ENCODE measurements at regions not wholly inside any gene's neighbourhood (a gene's known extent, or its start where the extent isn't known, plus 50 kb on each side); places are given as distances from the start of the nearest gene placed in this dataset.
A peak's percentile ranks its signal among the peaks of the same experiment; 100 is the strongest.

DNA sequence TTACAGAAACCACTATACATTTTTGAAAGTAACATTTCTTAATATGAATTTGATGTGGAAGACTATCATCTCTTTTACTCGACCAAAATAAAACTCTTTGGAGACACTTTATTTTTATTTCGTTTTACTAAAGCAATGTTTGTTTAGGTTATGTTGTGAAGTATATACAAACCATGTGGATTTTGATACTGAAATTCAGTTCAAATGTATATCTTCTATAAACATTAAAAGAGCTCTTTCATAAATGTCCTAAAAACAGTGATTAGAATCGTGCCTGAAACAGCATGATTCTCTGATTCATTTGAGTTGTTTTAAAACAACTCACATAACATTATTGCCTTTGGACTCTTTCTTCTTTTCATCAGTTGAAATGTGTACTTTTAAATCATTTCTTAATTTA lies 373.7 kb upstream of the GOLIM4 start:
- Histone ChIP-seq H4K20me1 (ENCODE audit: insufficient read depth, low read length) (no peaks in the 10 kb centered on the region), H3K9me2 (replicated peaks; ENCODE audit: insufficient read depth, low read length) (no peaks in the 10 kb centered on the region), H3K9ac (ENCODE audit: low read length) (no peak overlapping the region), H3K4me1 (ENCODE audit: low read length) (no peaks in the 10 kb centered on the region; the same call in 1 of the 2 replicates), H3K4me3 (ENCODE audit: low read length) (no peak overlapping the region), H3K27me3 (replicated peaks; ENCODE audit: insufficient read depth, low read length) (no peaks in the 10 kb centered on the region), H3K4me2 (ENCODE audit: low read depth, low read length) (no peak overlapping the region), H3K36me3 (replicated peaks; ENCODE audit: insufficient read depth, low read length) (no peaks in the 10 kb centered on the region), H3K9me3 (replicated peaks; ENCODE audit: insufficient read depth, low read length) (no peaks in the 10 kb centered on the region), H3K27ac (ENCODE audit: low read length) (no peak overlapping the region), H3K79me2 (ENCODE audit: low read length) (no peaks in the 10 kb centered on the region), H2AFZ (ENCODE audit: low read length) (no peak overlapping the region), H3F3A (ENCODE audit: insufficient read depth, low read length) (no peaks in the 10 kb centered on the region)
- no peak for DNase-seq
- TF ChIP-seq EZH2phosphoT487 (IDR thresholded peaks at IDR 0.05; ENCODE audit: low read length) = no peak
- TF ChIP-seq, protein P1, sequence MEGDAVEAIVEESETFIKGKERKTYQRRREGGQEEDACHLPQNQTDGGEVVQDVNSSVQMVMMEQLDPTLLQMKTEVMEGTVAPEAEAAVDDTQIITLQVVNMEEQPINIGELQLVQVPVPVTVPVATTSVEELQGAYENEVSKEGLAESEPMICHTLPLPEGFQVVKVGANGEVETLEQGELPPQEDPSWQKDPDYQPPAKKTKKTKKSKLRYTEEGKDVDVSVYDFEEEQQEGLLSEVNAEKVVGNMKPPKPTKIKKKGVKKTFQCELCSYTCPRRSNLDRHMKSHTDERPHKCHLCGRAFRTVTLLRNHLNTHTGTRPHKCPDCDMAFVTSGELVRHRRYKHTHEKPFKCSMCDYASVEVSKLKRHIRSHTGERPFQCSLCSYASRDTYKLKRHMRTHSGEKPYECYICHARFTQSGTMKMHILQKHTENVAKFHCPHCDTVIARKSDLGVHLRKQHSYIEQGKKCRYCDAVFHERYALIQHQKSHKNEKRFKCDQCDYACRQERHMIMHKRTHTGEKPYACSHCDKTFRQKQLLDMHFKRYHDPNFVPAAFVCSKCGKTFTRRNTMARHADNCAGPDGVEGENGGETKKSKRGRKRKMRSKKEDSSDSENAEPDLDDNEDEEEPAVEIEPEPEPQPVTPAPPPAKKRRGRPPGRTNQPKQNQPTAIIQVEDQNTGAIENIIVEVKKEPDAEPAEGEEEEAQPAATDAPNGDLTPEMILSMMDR (IDR thresholded peaks at IDR 0.05; ENCODE audit: low read length) = no peak
- TF ChIP-seq EZH2 (optimal IDR thresholded peaks at IDR 0.05; ENCODE audit: low read depth, low read length) = no peak

DNA sequence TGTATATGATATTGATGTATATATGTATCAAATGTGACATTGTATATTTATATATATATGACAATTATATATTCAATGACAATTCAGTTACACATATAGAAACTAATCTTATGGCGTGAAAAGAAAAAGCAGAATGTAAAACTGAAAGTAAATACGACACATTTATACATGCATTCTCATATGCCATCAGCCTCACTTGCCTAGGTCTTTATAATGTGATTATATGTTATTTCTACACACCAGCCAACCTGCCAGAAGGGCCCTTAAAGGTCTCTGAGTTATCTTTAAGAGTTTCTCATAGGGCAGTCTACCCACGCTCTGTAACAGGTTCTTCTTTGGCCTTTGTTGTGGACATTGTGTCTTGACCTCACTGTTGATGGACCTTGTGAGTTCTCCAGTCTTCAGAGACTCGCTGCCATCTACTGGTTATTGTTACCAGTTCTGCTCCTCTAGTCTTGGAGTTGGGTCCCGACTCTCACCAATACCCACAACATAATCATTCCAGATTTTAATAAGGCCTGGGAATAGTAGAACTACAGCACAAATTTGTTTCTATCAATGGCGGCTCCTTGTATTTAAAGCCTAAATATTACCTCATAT lies 371.5 kb upstream of the GOLIM4 start:
- peak overlapping the region; percentile 58 for H3K4me2 ChIP-seq (ENCODE audit: low read depth, low read length)
- H2AFZ ChIP-seq (ENCODE audit: low read length) = peak overlapping the region; percentile 51
- H3K27me3 ChIP-seq (replicated peaks; ENCODE audit: insufficient read depth, low read length) = no peaks in the 10 kb centered on the region
- H3K4me1 ChIP-seq (ENCODE audit: low read length) = no peaks in the 10 kb centered on the region; the same call in 1 of the 2 replicates
- H3K27ac ChIP-seq (ENCODE audit: low read length) = no peak overlapping the region
- no peaks in the 10 kb centered on the region for H4K20me1 ChIP-seq (ENCODE audit: insufficient read depth, low read length)
- H3F3A ChIP-seq (ENCODE audit: insufficient read depth, low read length) = no peaks in the 10 kb centered on the region
- peak overlapping the region; percentile 1; the same call in 1 of the 2 replicates for H3K9ac ChIP-seq (ENCODE audit: low read length)
- H3K9me3 ChIP-seq (replicated peaks; ENCODE audit: insufficient read depth, low read length) = no peaks in the 10 kb centered on the region
- H3K4me3 ChIP-seq (ENCODE audit: low read length) = peak overlapping the region; percentile 47
- H3K36me3 ChIP-seq (replicated peaks; ENCODE audit: insufficient read depth, low read length) = no peaks in the 10 kb centered on the region
- peak; percentile 84 for DNase-seq
- TF ChIP-seq, protein P1 (IDR thresholded peaks at IDR 0.05; ENCODE audit: low read length) = peak; percentile 75
- TF ChIP-seq EZH2phosphoT487 (IDR thresholded peaks at IDR 0.05; ENCODE audit: low read length) = no peak
- no peaks in the 10 kb centered on the region for H3K79me2 ChIP-seq (ENCODE audit: low read length)
- no peaks in the 10 kb centered on the region for H3K9me2 ChIP-seq (replicated peaks; ENCODE audit: insufficient read depth, low read length)

DNA sequence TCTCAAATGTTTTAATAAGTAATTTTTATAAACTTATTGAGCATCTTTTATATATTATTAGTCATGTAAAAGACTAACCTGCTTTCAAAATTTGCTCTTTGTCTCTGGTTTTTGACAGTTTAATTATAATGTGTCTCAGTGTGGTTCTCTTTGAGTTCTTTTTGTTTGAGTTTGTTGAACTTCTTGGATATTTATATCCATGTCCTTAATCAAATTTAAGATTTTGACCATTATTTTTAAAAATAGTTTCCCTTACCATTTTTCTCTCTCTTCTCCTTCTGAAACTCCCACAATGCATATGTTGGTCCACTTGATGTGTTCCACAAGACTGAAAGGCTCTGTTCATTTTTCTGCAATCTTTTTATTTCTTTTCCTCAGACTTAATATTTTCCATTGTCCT lies 366.1 kb upstream of the GOLIM4 start:
- Histone ChIP-seq H3K27me3 (replicated peaks; ENCODE audit: insufficient read depth, low read length) (no peaks in the 10 kb centered on the region), H3F3A (ENCODE audit: insufficient read depth, low read length) (no peaks in the 10 kb centered on the region), H3K36me3 (replicated peaks; ENCODE audit: insufficient read depth, low read length) (no peaks in the 10 kb centered on the region), H2AFZ (ENCODE audit: low read length) (no peak overlapping the region), H3K9ac (ENCODE audit: low read length) (no peak overlapping the region), H3K4me1 (ENCODE audit: low read length) (no peaks in the 10 kb centered on the region; the same call in 1 of the 2 replicates), H3K4me2 (ENCODE audit: low read depth, low read length) (no peak overlapping the region), H3K27ac (ENCODE audit: low read length) (no peak overlapping the region), H3K9me3 (replicated peaks; ENCODE audit: insufficient read depth, low read length) (no peaks in the 10 kb centered on the region), H3K79me2 (ENCODE audit: low read length) (no peaks in the 10 kb centered on the region), H4K20me1 (ENCODE audit: insufficient read depth, low read length) (no peaks in the 10 kb centered on the region), H3K4me3 (ENCODE audit: low read length) (no peak overlapping the region), H3K9me2 (replicated peaks; ENCODE audit: insufficient read depth, low read length) (no peaks in the 10 kb centered on the region)
- no peak for TF ChIP-seq EZH2 (optimal IDR thresholded peaks at IDR 0.05; ENCODE audit: low read depth, low read length)
- TF ChIP-seq EZH2phosphoT487 (IDR thresholded peaks at IDR 0.05; ENCODE audit: low read length) = no peak
- TF ChIP-seq, protein P1 (IDR thresholded peaks at IDR 0.05; ENCODE audit: low read length) = no peak
- no peak for DNase-seq

All from MM.1S (cell line).